ENCODE measurements at regions not wholly inside any gene's neighbourhood (a gene's known extent, or its start where the extent isn't known, plus 50 kb on each side); places are given as distances from the start of the nearest gene placed in this dataset.

DNA sequence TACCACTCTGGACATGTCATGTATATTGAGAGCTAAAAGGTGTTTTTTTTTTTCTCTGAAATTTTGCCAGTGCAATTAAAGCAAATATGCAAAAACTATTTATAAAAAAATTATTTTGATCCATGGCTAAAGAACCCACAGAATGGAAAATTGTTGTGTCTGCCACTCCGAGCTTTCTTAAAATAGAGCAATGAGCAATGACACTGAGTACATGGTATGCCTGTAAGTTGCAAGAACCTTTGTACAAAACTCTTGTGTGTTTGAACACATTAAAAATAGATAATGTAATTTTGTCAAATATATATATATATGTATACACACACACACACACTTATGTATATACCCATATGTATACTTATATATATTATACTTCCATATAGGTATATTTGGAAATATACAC lies 1530.9 kb upstream of the B3GALT2 start:
- Histone ChIP-seq H3K36me3 (ENCODE audit: control insufficient read depth, insufficient read depth, low read length) (no peaks in the 10 kb centered on the region), H3K4me3 (no peak overlapping the region), H3K9ac (ENCODE audit: insufficient read depth in 1 of 2, low read depth in 2 of 2, low read length in 2 of 2) (no peak overlapping the region), H3K27ac (ENCODE audit: extremely low read depth, low read depth, low read length) (no peak overlapping the region), H3K79me2 (ENCODE audit: control insufficient read depth, insufficient read depth, low read length) (no peaks in the 10 kb centered on the region), H4K20me1 (replicated peaks; ENCODE audit: control insufficient read depth, insufficient read depth, low read length) (no peaks in the 10 kb centered on the region), H3K4me1 (replicated peaks in 1 of 2; ENCODE audit: control insufficient read depth in 2 of 2, insufficient read depth in 2 of 2, low read length in 2 of 2) (no peaks in the 10 kb centered on the region), H3K4me2 (ENCODE audit: insufficient read depth, low read length) (no peak overlapping the region), H2AFZ (ENCODE audit: low read depth, low read length) (no peak overlapping the region), H3K9me1 (ENCODE audit: control insufficient read depth, insufficient read depth, low read length) (no peaks in the 10 kb centered on the region), H3K27me3 (ENCODE audit: control insufficient read depth in 2 of 2, insufficient read depth in 2 of 2, low read length in 2 of 2) (no peaks in the 10 kb centered on the region), H3K9me3 (replicated peaks; ENCODE audit: control insufficient read depth, insufficient read depth, low read depth, low read length) (no peaks in the 10 kb centered on the region)
- BruUV-seq (replicated peaks), result no TSS peak
- CTCF ChIA-PET (ENCODE audit: low intra/inter-chr PET ratio), result no interaction called here
- ATAC-seq (no peak), DNase-seq (ENCODE audit: extremely low read depth in 1 of 4, low spot score in 3 of 4) (no peak), FAIRE-seq (no peak)
- POLR2A ChIA-PET, result interaction anchor here (1.1 kb wide), 1 partner anchor 18 kb away, joined by 3 read pairs; no protein-coding TSS in a partner anchor
- in situ Hi-C loops (cut with MboI), result no loop called here
- intact Hi-C loops (cut with micrococcal nuclease), result no loop called here
- WGBS (ENCODE audit: insufficient coverage, low coverage, missing lambda C conversion rate), result 80% methylated on average over 1 of the region's 1 CpG
- TF ChIP-seq ARNT (IDR thresholded peaks at IDR 0.05) (no peak), SRSF9 (IDR thresholded peaks at IDR 0.05; ENCODE audit: borderline replicate concordance, low read depth, low read length) (no peak)
- TF ChIP-seq, protein P1, sequence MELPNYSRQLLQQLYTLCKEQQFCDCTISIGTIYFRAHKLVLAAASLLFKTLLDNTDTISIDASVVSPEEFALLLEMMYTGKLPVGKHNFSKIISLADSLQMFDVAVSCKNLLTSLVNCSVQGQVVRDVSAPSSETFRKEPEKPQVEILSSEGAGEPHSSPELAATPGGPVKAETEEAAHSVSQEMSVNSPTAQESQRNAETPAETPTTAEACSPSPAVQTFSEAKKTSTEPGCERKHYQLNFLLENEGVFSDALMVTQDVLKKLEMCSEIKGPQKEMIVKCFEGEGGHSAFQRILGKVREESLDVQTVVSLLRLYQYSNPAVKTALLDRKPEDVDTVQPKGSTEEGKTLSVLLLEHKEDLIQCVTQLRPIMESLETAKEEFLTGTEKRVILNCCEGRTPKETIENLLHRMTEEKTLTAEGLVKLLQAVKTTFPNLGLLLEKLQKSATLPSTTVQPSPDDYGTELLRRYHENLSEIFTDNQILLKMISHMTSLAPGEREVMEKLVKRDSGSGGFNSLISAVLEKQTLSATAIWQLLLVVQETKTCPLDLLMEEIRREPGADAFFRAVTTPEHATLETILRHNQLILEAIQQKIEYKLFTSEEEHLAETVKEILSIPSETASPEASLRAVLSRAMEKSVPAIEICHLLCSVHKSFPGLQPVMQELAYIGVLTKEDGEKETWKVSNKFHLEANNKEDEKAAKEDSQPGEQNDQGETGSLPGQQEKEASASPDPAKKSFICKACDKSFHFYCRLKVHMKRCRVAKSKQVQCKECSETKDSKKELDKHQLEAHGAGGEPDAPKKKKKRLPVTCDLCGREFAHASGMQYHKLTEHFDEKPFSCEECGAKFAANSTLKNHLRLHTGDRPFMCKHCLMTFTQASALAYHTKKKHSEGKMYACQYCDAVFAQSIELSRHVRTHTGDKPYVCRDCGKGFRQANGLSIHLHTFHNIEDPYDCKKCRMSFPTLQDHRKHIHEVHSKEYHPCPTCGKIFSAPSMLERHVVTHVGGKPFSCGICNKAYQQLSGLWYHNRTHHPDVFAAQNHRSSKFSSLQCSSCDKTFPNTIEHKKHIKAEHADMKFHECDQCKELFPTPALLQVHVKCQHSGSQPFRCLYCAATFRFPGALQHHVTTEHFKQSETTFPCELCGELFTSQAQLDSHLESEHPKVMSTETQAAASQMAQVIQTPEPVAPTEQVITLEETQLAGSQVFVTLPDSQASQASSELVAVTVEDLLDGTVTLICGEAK (IDR thresholded peaks at IDR 0.05), result no peak
- TF ChIP-seq, protein P1 (CRISPR knock-in tag; IDR thresholded peaks at IDR 0.05), result no peak
- TF ChIP-seq, protein P2, sequence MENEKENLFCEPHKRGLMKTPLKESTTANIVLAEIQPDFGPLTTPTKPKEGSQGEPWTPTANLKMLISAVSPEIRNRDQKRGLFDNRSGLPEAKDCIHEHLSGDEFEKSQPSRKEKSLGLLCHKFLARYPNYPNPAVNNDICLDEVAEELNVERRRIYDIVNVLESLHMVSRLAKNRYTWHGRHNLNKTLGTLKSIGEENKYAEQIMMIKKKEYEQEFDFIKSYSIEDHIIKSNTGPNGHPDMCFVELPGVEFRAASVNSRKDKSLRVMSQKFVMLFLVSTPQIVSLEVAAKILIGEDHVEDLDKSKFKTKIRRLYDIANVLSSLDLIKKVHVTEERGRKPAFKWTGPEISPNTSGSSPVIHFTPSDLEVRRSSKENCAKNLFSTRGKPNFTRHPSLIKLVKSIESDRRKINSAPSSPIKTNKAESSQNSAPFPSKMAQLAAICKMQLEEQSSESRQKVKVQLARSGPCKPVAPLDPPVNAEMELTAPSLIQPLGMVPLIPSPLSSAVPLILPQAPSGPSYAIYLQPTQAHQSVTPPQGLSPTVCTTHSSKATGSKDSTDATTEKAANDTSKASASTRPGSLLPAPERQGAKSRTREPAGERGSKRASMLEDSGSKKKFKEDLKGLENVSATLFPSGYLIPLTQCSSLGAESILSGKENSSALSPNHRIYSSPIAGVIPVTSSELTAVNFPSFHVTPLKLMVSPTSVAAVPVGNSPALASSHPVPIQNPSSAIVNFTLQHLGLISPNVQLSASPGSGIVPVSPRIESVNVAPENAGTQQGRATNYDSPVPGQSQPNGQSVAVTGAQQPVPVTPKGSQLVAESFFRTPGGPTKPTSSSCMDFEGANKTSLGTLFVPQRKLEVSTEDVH (IDR thresholded peaks at IDR 0.05; ENCODE audit: low read depth, partially characterized antibody), result no peak
- TF ChIP-seq, protein P3, sequence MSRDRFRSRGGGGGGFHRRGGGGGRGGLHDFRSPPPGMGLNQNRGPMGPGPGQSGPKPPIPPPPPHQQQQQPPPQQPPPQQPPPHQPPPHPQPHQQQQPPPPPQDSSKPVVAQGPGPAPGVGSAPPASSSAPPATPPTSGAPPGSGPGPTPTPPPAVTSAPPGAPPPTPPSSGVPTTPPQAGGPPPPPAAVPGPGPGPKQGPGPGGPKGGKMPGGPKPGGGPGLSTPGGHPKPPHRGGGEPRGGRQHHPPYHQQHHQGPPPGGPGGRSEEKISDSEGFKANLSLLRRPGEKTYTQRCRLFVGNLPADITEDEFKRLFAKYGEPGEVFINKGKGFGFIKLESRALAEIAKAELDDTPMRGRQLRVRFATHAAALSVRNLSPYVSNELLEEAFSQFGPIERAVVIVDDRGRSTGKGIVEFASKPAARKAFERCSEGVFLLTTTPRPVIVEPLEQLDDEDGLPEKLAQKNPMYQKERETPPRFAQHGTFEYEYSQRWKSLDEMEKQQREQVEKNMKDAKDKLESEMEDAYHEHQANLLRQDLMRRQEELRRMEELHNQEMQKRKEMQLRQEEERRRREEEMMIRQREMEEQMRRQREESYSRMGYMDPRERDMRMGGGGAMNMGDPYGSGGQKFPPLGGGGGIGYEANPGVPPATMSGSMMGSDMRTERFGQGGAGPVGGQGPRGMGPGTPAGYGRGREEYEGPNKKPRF (IDR thresholded peaks at IDR 0.05; ENCODE audit: low read depth, low read length), result no peak

Data from K562 (cell line).